ENCODE measurements at regions not wholly inside any gene's neighbourhood (a gene's known extent, or its start where the extent isn't known, plus 50 kb on each side); places are given as distances from the start of the nearest gene placed in this dataset.

DNA sequence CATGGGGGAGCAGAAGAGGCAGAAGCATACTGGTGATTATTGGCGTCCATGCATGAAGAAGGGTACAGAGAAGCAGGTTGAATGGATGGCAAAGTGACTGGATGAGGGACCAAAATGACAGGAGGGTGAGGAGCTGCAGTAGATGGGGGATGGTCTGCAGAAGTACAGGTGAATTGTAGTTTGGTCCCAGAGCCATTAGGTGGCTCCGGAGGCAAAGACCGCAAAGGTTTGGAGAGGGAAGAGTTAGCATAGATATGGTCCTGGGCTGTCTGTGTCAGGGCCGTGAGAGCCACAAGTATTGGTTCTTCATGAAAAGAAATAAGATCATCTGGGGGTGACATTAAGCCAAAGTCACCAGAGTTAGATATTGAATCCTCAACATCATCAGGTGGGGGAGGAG, 59.0 kb upstream of the ZNF726 start:
- no peak for ATAC-seq
- TF ChIP-seq GLIS3 (CRISPR knock-in tag; IDR thresholded peaks at IDR 0.05) (no peak), SNAI2 (CRISPR knock-in tag; IDR thresholded peaks at IDR 0.05) (no peak), PPARA (CRISPR knock-in tag; IDR thresholded peaks at IDR 0.05; ENCODE audit: borderline replicate concordance) (no peak), BACH2 (CRISPR knock-in tag; IDR thresholded peaks at IDR 0.05; ENCODE audit: borderline replicate concordance) (no peak), ESRRG (CRISPR knock-in tag; IDR thresholded peaks at IDR 0.05) (no peak), TOX (CRISPR knock-in tag; IDR thresholded peaks at IDR 0.05; ENCODE audit: borderline replicate concordance) (no peak), OSR1 (CRISPR knock-in tag; IDR thresholded peaks at IDR 0.05) (no peak), ZNF8 (CRISPR knock-in tag; IDR thresholded peaks at IDR 0.05) (no peak), ZFP3 (CRISPR knock-in tag; IDR thresholded peaks at IDR 0.05) (no peak), ISL1 (CRISPR knock-in tag; IDR thresholded peaks at IDR 0.05) (no peak), TCF4 (CRISPR knock-in tag; IDR thresholded peaks at IDR 0.05; ENCODE audit: borderline replicate concordance) (no peak), RARB (CRISPR knock-in tag; IDR thresholded peaks at IDR 0.05) (no peak), ZNF565 (CRISPR knock-in tag; conservative IDR thresholded peaks at IDR 0.05; ENCODE audit: low read depth) (no peak), ZNF70 (CRISPR knock-in tag; IDR thresholded peaks at IDR 0.05) (no peak)
- TF ChIP-seq, protein P1, sequence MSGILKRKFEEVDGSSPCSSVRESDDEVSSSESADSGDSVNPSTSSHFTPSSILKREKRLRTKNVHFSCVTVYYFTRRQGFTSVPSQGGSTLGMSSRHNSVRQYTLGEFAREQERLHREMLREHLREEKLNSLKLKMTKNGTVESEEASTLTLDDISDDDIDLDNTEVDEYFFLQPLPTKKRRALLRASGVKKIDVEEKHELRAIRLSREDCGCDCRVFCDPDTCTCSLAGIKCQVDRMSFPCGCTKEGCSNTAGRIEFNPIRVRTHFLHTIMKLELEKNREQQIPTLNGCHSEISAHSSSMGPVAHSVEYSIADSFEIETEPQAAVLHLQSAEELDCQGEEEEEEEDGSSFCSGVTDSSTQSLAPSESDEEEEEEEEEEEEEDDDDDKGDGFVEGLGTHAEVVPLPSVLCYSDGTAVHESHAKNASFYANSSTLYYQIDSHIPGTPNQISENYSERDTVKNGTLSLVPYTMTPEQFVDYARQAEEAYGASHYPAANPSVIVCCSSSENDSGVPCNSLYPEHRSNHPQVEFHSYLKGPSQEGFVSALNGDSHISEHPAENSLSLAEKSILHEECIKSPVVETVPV (CRISPR knock-in tag; IDR thresholded peaks at IDR 0.05), result no peak
- TF ChIP-seq, protein P2, sequence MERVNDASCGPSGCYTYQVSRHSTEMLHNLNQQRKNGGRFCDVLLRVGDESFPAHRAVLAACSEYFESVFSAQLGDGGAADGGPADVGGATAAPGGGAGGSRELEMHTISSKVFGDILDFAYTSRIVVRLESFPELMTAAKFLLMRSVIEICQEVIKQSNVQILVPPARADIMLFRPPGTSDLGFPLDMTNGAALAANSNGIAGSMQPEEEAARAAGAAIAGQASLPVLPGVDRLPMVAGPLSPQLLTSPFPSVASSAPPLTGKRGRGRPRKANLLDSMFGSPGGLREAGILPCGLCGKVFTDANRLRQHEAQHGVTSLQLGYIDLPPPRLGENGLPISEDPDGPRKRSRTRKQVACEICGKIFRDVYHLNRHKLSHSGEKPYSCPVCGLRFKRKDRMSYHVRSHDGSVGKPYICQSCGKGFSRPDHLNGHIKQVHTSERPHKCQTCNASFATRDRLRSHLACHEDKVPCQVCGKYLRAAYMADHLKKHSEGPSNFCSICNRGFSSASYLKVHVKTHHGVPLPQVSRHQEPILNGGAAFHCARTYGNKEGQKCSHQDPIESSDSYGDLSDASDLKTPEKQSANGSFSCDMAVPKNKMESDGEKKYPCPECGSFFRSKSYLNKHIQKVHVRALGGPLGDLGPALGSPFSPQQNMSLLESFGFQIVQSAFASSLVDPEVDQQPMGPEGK (CRISPR knock-in tag; IDR thresholded peaks at IDR 0.05; ENCODE audit: borderline replicate concordance), result no peak
- TF ChIP-seq, protein P3, sequence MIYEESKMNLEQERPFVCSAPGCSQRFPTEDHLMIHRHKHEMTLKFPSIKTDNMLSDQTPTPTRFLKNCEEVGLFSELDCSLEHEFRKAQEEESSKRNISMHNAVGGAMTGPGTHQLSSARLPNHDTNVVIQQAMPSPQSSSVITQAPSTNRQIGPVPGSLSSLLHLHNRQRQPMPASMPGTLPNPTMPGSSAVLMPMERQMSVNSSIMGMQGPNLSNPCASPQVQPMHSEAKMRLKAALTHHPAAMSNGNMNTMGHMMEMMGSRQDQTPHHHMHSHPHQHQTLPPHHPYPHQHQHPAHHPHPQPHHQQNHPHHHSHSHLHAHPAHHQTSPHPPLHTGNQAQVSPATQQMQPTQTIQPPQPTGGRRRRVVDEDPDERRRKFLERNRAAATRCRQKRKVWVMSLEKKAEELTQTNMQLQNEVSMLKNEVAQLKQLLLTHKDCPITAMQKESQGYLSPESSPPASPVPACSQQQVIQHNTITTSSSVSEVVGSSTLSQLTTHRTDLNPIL (CRISPR knock-in tag; IDR thresholded peaks at IDR 0.05; ENCODE audit: low read depth), result no peak

DNA sequence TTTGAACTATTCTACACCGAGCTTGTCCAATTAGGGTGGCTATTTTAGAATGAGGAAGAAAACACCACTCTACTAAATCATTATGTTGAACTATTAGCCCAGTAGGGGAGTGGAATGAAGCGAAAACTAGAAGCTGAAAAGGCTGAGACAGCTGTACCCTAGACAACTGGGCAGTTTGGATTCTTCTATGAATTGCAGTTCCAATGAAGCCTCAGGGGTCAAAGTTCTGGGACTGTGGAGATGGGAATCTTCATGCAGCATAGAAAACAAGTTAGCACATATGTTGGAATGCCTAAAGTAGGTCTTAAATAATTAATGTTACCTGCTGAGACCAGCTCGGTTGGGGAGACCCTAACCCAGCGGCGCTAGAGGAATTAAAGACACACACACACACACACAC, 62.7 kb upstream of the ZNF726 start:
- ATAC-seq, result no peak
- TF ChIP-seq CSDC2 (CRISPR knock-in tag; IDR thresholded peaks at IDR 0.05) (no peak), RARB (CRISPR knock-in tag; IDR thresholded peaks at IDR 0.05) (no peak)
- TF ChIP-seq, protein P4, sequence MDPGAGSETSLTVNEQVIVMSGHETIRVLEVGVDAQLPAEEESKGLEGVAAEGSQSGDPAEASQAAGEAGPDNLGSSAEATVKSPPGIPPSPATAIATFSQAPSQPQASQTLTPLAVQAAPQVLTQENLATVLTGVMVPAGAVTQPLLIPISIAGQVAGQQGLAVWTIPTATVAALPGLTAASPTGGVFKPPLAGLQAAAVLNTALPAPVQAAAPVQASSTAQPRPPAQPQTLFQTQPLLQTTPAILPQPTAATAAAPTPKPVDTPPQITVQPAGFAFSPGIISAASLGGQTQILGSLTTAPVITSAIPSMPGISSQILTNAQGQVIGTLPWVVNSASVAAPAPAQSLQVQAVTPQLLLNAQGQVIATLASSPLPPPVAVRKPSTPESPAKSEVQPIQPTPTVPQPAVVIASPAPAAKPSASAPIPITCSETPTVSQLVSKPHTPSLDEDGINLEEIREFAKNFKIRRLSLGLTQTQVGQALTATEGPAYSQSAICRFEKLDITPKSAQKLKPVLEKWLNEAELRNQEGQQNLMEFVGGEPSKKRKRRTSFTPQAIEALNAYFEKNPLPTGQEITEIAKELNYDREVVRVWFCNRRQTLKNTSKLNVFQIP (CRISPR knock-in tag; IDR thresholded peaks at IDR 0.05; ENCODE audit: borderline replicate concordance, low read depth), result no peak

DNA sequence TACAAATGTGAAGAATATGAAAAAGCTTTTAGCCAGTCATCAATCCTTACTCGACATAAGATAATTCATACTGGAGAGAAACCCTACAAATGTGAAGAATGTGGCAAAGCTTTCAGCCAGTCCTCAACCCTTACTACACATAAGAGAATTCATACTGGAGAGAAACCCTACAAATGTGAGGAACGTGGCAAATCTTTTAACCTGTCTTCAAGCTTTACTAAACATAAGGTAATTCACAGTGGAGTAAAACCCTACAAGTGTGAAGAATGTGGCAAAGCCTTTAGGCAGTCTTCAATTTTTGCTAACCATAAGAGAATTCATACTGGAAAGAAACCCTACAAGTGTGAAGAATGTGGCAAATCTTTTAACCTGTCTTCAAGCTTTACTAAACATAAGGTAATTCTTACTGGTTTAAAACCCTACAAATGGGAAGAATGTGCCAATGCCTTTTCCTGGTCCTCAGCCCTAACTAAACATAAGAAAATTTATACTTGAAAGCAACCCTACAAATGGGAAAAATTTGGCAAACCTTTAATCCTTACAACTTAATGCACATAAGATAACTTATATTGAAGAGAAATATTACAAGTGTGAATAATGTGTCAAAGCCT, 74.1 kb upstream of the ZNF681 start:
- no peak for ATAC-seq
- TF ChIP-seq, protein P1 (CRISPR knock-in tag; IDR thresholded peaks at IDR 0.05), result no peak
- TF ChIP-seq SNAI2 (CRISPR knock-in tag; IDR thresholded peaks at IDR 0.05) (no peak), ZC3H10 (CRISPR knock-in tag; IDR thresholded peaks at IDR 0.05) (no peak), ZNF70 (CRISPR knock-in tag; IDR thresholded peaks at IDR 0.05) (no peak), ZNF8 (CRISPR knock-in tag; IDR thresholded peaks at IDR 0.05) (no peak), GLIS3 (CRISPR knock-in tag; IDR thresholded peaks at IDR 0.05) (no peak), ZFP30 (CRISPR knock-in tag; IDR thresholded peaks at IDR 0.05) (no peak), ESRRG (CRISPR knock-in tag; IDR thresholded peaks at IDR 0.05) (no peak), TOX (CRISPR knock-in tag; IDR thresholded peaks at IDR 0.05; ENCODE audit: borderline replicate concordance) (no peak), OSR1 (CRISPR knock-in tag; IDR thresholded peaks at IDR 0.05) (no peak), CSDC2 (CRISPR knock-in tag; IDR thresholded peaks at IDR 0.05) (no peak), ISL1 (CRISPR knock-in tag; IDR thresholded peaks at IDR 0.05) (no peak), ZFP3 (CRISPR knock-in tag; IDR thresholded peaks at IDR 0.05) (no peak), BACH2 (CRISPR knock-in tag; IDR thresholded peaks at IDR 0.05; ENCODE audit: borderline replicate concordance) (no peak)
- TF ChIP-seq, protein P5, sequence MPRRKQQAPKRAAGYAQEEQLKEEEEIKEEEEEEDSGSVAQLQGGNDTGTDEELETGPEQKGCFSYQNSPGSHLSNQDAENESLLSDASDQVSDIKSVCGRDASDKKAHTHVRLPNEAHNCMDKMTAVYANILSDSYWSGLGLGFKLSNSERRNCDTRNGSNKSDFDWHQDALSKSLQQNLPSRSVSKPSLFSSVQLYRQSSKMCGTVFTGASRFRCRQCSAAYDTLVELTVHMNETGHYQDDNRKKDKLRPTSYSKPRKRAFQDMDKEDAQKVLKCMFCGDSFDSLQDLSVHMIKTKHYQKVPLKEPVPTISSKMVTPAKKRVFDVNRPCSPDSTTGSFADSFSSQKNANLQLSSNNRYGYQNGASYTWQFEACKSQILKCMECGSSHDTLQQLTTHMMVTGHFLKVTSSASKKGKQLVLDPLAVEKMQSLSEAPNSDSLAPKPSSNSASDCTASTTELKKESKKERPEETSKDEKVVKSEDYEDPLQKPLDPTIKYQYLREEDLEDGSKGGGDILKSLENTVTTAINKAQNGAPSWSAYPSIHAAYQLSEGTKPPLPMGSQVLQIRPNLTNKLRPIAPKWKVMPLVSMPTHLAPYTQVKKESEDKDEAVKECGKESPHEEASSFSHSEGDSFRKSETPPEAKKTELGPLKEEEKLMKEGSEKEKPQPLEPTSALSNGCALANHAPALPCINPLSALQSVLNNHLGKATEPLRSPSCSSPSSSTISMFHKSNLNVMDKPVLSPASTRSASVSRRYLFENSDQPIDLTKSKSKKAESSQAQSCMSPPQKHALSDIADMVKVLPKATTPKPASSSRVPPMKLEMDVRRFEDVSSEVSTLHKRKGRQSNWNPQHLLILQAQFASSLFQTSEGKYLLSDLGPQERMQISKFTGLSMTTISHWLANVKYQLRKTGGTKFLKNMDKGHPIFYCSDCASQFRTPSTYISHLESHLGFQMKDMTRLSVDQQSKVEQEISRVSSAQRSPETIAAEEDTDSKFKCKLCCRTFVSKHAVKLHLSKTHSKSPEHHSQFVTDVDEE (CRISPR knock-in tag; IDR thresholded peaks at IDR 0.05), result no peak
- TF ChIP-seq, protein P3 (CRISPR knock-in tag; IDR thresholded peaks at IDR 0.05; ENCODE audit: low read depth), result no peak
- TF ChIP-seq, protein P2 (CRISPR knock-in tag; IDR thresholded peaks at IDR 0.05; ENCODE audit: borderline replicate concordance), result no peak

All from SK-N-SH treated with all-trans-retinoic acid at 6 μM for 48 hours (cell line).